Esophagus squamous epithelium (tissue), 4 donors: ENCODE measurements at regions not wholly inside any gene's neighbourhood (a gene's known extent, or its start where the extent isn't known, plus 50 kb on each side); places are given as distances from the start of the nearest gene placed in this dataset.

Experiments
- POLR2A ChIP-seq, 4 donors: fragments of 450-650 bp; IDR thresholded peaks; one replicate each; pipeline ENCODE4 v1.6.1; 2017; ENCODE audit warnings: antibody characterized with exemption in 4 of 4, mild to moderate bottlenecking in 4 of 4, moderate library complexity in 3 of 4
- TF ChIP-seq, protein P1 (sequence below), 6 experiments: fragments of 450-650 bp in 4 of 6; fragments of 200-600 bp in 2 of 6; sonication (generic) in 2 of 6; IDR thresholded peaks; one replicate each; pipeline ENCODE4 v1.5.1; 2016 to 2019; ENCODE audit warnings: antibody characterized with exemption in 6 of 6, mild to moderate bottlenecking in 4 of 6, moderate library complexity in 4 of 6

GRCh38 chr13:69580255-69580654 is 527.4 kb upstream of the ATXN8OS start:
- TF ChIP-seq, protein P1, sequence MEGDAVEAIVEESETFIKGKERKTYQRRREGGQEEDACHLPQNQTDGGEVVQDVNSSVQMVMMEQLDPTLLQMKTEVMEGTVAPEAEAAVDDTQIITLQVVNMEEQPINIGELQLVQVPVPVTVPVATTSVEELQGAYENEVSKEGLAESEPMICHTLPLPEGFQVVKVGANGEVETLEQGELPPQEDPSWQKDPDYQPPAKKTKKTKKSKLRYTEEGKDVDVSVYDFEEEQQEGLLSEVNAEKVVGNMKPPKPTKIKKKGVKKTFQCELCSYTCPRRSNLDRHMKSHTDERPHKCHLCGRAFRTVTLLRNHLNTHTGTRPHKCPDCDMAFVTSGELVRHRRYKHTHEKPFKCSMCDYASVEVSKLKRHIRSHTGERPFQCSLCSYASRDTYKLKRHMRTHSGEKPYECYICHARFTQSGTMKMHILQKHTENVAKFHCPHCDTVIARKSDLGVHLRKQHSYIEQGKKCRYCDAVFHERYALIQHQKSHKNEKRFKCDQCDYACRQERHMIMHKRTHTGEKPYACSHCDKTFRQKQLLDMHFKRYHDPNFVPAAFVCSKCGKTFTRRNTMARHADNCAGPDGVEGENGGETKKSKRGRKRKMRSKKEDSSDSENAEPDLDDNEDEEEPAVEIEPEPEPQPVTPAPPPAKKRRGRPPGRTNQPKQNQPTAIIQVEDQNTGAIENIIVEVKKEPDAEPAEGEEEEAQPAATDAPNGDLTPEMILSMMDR (IDR thresholded peaks at IDR 0.05): no peak
- TF ChIP-seq POLR2A (IDR thresholded peaks at IDR 0.05): no peak
